ENCODE measurements at regions not wholly inside any gene's neighbourhood (a gene's known extent, or its start where the extent isn't known, plus 50 kb on each side); places are given as distances from the start of the nearest gene placed in this dataset.
A peak's percentile ranks its signal among the peaks of the same experiment; 100 is the strongest.
"Not testable (repeated sequence)": the region's sequence is repeated elsewhere in the genome, so short reads cannot be mapped to it uniquely, and the experiment has no call there.

DNA sequence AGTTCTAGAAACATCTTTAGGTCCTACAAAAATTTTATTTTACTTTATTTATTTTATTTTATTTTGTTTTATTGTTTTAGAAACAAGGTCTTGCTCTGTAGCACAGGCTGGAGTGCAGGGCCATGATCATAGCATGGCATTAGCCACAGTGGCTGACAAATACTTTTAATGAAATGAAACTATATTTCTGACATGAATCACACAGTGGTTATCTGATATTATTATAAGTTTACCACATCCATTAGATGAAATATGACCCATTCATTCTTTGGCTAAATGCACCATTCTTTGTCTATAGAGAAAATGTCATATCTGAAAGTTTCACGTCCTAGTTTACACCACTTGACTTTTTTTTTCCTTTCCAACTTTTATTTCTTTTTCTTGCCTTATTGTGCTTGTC is 613.4 kb upstream of the ADAMTS5 start:
- DNase-seq = no peak

DNA sequence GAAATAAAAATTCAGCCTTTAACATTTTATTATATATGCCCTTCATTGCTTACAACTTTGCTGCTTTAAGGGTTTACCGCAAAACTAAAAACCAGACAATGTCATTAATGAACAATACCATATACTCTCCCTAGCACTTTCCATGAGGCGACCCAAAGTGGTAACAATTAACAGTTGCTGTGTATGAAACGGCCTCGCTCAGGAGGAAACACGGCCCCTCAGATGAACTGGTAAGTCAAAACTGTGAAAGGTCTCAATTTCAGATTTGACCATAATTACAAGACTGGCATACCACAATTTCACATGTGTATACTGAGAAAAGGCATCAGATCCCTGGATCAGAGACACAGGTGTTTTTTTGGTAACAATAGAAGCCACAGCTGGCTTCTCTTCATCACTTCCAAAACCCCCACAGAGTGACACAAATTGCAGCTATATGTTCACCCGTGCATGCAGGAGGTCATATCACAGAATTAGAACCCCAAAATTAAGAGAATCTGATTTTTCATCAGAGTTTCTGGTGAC is 611.9 kb upstream of the ADAMTS5 start:
- DNase-seq = no peak

- DNase-seq = no peak
Measured at GRCh38 chr21:27572696-27573095, 605.8 kb upstream of the ADAMTS5 start.

GRCh38 chr21:27571706-27572105 is 604.8 kb upstream of the ADAMTS5 start:
- no peak for DNase-seq

DNA sequence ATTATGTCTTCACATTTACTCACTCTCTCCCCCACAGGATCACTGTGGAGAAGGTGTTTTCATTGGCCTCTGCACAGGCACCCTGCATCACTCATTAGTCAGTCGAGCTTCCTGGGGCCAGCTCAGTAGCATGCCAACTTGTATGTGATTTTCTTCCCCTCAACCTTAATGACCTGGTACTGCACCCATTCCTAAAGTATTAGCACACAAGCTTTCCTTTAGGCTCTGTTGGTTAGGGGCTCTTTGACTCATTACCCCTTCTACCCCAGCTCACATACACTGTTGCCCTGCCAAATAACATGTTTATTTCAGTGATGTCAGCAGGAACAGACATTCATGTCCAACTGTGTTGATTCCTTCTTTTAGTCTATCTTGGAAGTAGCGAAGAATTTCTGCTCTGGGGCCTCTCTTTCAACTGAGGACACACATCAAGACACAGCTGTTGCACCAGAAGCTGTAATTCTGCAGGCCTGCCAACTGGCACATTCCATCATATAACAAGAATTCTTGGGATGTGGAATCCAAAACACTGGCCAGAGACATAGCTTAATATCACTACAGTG is 603.5 kb upstream of the ADAMTS5 start:
- DNase-seq = no peak

DNA sequence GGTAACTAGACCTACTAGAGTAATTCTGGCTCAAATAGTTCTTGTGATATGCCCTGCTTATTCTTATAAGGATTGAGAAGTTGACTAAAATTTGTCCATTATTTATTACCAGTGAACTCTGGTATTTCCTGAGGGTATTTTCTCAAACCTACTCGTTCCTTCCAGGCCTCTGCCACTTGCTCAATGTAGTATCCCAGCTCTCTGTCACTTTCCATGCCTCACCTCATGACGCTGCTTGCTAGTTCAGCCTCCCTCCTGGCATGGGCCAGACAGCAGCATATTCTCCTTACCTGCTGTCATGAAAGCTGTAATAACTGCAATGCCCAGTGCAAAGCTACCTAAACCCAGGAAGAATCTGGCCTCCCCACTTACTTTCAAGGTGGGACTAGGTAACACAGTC is 602.9 kb upstream of the ADAMTS5 start:
- no peak for DNase-seq

DNA sequence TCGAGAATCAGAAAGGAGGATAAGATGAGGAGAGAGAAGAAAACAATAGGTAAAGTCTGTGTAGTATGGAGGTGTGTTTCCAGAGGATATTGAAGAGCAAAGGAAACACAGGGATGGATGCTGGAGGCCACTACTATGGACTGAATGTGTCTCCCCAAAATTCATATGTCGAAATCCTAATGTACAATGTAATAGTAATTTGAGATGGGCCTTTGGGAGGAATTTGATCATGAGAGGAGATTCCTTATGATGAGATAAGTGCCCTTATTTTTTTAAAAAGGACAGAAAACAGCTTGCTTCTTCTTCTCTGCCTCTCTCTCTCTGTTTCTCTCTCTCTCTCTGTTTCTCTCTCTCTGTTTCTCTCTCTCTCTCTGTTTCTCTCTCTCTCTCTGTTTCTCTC is 602.2 kb upstream of the ADAMTS5 start:
- no peak for DNase-seq

GRCh38 chr21:27567381-27567780 is 600.5 kb upstream of the ADAMTS5 start:
- DNase-seq = no peak

DNA sequence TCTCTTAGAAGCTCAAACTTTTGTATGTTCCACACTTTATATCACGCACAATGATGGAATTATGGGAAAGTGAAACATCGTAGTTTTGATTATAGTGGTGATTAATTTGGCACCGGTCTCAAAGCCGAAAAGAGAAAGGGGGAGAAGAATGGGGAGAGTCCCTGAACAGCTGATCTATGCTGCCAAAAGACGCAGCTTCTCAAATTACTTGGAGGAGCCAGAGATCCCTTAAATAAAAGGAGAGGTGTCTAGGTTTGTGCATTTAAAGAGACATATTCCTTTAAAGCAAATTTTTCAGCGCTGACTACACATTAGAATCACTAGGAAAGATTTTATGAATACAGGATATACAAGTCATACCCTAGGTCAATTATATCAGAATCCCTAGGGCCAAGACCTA is 599.6 kb upstream of the ADAMTS5 start:
- no peak for DNase-seq

- DNase-seq = peak in 2 of 3 experiments; percentile 20 to 62
Measured at GRCh38 chr21:27565364-27565763, 598.5 kb upstream of the ADAMTS5 start.

DNA sequence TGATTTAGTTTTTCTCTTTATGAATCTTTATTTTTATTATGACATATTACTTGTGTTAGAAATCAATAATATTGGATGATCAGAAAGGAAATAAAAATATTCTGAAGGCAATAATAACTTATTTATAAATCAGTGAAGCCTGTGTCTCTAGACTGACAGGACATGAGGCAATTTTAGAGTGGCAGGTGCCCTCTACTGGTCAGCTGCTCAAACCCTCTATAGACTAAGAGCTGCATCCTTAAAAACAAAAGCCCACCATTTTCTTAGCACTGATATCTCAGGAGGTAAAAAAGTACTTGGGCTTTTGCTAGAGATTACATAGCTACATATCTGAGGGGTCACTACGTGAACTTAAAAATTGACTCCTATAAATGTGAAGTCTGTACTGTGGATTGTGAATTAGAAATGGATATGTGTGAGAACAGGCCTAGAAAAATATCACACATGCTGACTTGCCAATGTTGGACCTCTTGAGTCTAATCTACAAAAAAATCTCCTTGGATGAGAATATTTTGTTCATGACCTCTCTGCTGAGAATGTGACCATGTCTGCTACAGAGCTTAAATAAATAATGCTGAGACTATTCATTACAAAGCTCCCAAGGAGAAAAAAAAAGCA is 597.9 kb upstream of the ADAMTS5 start:
- DNase-seq = peak in 2 of 3 experiments; percentile 46 to 79

- DNase-seq = no peak
Measured at GRCh38 chr21:27562303-27562702, 595.4 kb upstream of the ADAMTS5 start.

DNA sequence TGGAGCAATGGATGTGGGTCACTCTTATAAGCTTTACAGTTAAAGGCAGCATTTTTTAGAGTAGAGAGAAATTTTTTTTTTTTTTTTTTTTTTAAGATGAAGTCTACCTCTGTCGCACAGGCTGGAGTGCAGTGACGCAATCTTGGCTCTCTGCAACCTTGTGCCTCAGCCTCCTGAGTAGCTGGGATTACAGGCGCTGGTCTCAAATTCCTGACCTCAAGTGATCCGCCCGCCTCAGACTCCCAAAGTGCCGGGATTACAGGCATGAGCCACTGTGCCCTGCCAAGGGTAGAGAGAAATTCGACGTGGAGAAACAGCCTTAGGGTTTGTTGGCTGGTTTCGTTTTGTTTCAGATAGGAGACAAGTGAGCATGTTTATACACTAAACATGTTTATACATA is 594.2 kb upstream of the ADAMTS5 start:
- DNase-seq = no peak

DNA sequence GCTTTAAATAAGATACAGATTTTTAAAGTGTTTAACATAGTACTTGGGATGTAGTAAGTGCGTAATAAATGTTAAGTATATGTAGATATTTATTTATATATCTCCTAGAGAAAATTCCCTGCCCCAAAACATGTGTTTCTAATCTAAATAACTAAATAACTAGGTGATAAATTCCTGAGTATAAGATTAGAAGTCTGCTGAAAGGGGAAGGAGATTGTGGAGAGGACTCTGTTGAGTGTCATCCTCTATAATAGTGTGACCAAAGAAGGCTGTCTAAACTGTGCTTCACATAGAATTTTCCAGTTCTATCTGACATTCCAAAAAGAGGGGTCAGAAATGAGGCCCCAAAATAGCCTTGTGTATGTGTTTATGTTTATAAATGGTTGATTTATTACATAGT is 590.5 kb upstream of the ADAMTS5 start:
- no peak for DNase-seq

GRCh38 chr21:27555996-27556395 is 589.1 kb upstream of the ADAMTS5 start:
- no peak for DNase-seq

- DNase-seq = no peak
Measured at GRCh38 chr21:27550287-27550686, 583.4 kb upstream of the ADAMTS5 start.

DNA sequence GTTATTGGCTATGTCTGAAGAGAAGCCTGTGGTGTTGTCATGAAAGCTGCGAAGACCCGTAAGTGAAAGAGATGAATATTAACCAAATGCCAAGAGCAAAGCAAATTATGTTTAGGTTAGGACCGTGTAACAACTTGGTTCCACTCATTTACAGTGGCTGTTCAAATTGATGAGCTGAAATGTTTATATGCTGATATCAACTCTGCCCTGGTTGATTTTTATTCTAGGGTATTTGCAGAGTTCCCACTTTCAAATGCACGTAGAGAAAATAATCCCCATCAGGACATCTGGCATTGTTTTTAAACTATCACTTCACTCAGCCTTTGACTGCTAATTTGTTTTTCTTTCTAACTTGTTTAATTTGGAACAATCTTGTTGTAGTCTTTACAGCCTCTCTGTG is 581.6 kb upstream of the ADAMTS5 start:
- DNase-seq = no peak

GRCh38 chr21:27545754-27546349 is 579.0 kb upstream of the ADAMTS5 start:
- no peak for DNase-seq

DNA sequence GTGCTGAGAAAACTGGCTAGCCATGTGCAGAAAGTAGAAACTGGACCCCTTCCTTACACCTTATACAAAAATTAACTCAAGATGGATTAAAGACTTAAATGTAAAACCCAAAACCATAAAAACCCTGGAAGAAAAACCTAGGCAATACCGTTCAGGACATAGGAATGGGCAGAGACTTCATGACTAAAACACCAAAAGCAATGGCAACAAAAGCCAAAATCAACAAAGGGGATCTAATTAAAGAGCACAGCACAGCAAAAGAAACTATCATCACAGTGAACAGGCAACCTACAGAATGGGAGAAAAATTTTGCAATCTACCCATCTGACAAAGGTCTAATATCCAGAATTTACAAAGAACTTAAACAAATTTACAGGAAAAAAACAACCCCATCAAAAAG is 575.2 kb upstream of the ADAMTS5 start:
- DNase-seq = not testable (repeated sequence)

- DNase-seq = no peak
Measured at GRCh38 chr21:27536319-27536718, 569.4 kb upstream of the ADAMTS5 start.

DNA sequence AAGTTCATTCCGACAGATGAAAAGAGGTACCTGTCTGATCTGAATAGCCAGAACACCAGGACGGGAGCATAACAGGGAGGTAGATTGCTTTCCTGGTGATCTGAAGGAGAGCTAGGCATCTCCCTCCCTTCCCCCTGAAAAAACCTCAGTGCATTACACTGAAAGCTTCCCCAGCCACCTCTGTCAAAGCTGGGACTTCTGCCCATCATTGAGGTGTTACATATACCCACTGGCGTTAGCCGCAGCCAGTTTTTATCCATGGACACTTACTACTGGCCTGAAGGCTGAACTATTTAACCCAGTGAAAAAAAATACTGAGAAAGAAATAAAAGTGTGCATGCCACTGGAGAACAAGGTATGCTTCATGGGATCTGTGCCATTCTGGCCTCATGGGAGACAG is 568.3 kb upstream of the ADAMTS5 start:
- DNase-seq = no peak

- DNase-seq = no peak
Measured at GRCh38 chr21:27534206-27534605, 567.3 kb upstream of the ADAMTS5 start.

DNA sequence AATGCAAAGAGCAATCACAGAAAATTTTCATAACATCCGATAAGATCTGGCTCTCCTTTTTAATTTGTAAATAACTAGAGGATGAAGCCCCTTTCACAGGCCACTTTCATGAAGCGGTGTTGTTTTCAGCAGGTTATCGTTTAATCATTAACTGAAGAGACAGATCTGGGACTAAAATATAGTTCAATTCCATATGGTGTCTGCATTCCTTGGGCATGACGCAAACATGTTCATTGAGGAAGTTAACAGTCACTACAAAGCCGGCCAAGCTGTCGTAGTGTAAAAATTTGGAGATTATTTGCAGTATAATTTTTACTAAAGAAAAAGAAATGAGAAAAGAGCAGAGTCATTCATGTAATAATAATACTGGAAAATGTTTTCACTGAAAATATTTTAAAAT is 565.2 kb upstream of the ADAMTS5 start:
- DNase-seq = no peak

GRCh38 chr21:27528697-27529096 is 561.8 kb upstream of the ADAMTS5 start:
- DNase-seq = no peak

DNA sequence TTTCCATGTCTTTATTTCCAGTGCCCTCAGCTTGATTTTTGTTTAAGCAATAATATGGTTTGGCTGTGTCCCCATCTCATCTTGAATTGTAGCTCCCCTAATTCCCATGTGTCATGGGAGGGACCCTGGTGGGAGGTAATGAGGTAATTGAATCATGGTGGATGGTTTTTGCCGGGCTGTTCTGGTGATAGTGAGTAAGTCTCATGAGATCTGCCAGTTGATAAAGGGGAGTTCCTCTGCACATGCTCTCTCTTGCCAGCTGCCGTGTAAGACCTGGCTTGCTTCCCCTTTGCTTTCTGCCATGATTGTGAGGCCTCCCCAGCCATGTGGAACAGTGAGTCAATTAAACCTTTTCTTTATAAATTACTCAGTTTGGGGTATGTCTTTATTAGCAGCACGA is 559.6 kb upstream of the ADAMTS5 start:
- no peak for DNase-seq

Data from NCI-H1417 (cell line).